Adipose tissue (tissue), 3 donors: ENCODE measurements at regions not wholly inside any gene's neighbourhood (a gene's known extent, or its start where the extent isn't known, plus 50 kb on each side); places are given as distances from the start of the nearest gene placed in this dataset.

Experiments used
- H3K27ac ChIP-seq: one replicate; pipeline ENCODE4 v1.5.1; 2013; ENCODE audit warnings: low read depth, low read length
- WGBS, 3 donors: extraction: QIAGEN DNeasy Blood & Tissue Kit; methylation state at CpG; one replicate each; pipeline ENCODE4 v1.1.7; 2013; 5-methylcytosine and 5-hydroxymethylcytosine counted together
- donor health status: healthy with polysubstance abuse.
- donor health status: Bipolar disorder and iron deficiency.
- donor health status: healthy.

GRCh38 chr1:4516596-4516995 lies 137.8 kb upstream of the AJAP1 start:
- 56 to 90% (median 82%) methylated on average over 7 of the region's 7 CpGs for WGBS, 3 donors
- H3K27ac ChIP-seq: no peak overlapping the region

DNA sequence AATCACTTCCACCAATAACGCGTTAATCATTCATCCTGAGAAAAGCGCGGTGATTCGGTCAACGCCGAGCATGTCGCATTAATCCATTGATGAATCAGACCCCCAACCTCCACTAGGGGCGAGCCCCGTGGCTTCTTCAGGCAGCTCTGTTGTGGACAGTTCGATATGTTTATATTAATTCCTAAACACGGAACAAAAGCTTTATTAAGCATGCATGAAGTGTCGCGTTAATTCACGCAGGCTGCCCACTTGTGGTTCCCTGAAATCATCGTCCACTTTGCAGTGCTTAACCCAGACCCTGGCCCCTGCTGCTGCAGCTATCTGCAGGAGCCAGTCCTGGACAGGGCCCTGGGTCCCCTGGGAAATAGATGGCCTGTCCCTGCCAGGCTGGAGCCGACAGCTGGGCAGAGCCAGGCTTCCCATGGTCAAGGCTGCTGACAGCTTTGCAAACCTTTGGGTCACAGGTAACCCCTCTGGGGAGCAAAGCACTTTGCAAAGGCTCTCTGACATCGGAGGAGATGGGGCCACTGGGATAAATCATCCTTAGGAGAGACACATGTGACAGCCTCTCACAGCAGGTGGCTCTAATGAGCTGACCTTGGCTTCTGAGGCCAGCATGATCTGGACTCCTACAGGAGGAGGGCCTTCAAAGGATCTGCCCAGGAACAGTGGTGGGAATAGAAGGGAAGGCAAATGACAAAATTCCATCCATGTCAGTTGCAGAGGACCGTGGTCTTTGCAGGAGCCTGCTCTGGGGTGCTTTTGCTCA lies 137.0 kb upstream of the AJAP1 start:
- 33 to 81% (median 78%) methylated on average over 19 of the region's 19 CpGs for WGBS, 3 donors
- no peak overlapping the region for H3K27ac ChIP-seq

- H3K27ac ChIP-seq: no peak overlapping the region
- 89 to 94% (median 92%) methylated on average over 7 of the region's 7 CpGs for WGBS, 3 donors
These were observed 135.8 kb upstream of the AJAP1 start for GRCh38 chr1:4518621-4519020.

DNA sequence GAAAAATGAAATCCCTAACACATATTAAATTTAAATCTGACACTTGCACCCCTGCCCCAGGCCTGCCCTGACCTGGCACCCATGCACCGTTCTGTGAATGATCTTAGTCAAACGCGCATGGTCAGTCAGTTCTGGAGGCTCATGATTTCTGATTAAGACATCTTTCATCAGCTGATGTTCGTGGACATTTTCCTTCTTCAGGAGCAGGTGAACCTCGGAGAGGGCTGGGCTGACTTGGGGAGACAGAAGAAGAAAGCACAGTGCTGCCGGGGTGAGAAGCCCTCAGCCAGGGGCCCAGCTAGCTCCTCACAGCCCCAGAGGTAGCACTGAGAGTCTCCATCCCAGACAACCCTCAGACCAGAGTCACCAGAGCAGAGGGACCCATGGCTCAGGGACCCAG lies 134.5 kb upstream of the AJAP1 start:
- H3K27ac ChIP-seq: no peak overlapping the region
- WGBS, 3 donors: 74 to 92% (median 88%) methylated on average over 6 of the region's 6 CpGs

DNA sequence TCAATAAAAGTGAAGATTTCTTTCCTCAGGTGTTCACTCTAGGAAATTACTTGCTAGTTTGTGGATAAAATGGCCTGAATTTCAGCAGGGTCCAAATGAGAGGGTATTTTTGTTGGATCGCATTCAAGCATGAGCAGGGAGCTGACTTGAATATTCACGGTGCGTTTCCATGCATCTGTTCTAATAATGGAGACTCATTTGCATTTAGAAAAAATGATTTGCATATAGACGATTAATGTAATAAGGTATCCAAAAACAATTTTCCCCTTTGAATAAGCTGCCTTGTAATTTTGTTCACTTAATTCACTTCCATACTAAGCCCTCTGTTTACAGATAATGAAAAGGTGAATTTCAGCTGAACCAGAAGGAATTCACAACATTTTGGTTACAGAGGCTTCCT lies 130.9 kb upstream of the AJAP1 start:
- 76 to 85% (median 80%) methylated on average over 4 of the region's 4 CpGs for WGBS, 3 donors
- no peak overlapping the region for H3K27ac ChIP-seq

- WGBS, 3 donors: 49 to 59% (median 58%) methylated on average over 8 of the region's 8 CpGs
- no peak overlapping the region for H3K27ac ChIP-seq
These were observed 127.7 kb upstream of the AJAP1 start for GRCh38 chr1:4526747-4527146.

DNA sequence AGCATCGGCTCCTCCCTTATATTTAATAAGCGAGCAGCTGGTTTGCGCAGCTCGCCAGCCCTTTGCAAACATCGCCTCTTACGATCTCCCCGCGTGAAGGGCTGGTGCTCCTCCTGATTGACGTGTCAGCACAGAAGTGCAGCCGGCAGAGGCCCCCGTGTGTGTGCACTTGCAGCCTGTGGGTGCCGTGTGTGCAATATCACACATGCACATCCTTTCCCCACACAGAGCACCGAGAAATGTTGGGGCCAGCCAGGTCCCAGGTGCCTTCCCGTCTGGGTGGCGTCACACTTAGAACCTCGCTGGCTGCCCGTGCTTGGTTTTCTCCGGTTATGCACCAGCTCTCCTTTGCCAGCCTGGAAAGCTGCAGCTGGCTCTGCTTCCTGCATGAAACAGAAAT lies 126.6 kb upstream of the AJAP1 start:
- 45 to 60% (median 49%) methylated on average over 18 of the region's 18 CpGs for WGBS, 3 donors
- H3K27ac ChIP-seq: no peak overlapping the region

GRCh38 chr1:4528590-4528989 lies 125.8 kb upstream of the AJAP1 start:
- no peak overlapping the region for H3K27ac ChIP-seq
- WGBS, 3 donors: 71 to 85% (median 80%) methylated on average over 10 of the region's 10 CpGs

DNA sequence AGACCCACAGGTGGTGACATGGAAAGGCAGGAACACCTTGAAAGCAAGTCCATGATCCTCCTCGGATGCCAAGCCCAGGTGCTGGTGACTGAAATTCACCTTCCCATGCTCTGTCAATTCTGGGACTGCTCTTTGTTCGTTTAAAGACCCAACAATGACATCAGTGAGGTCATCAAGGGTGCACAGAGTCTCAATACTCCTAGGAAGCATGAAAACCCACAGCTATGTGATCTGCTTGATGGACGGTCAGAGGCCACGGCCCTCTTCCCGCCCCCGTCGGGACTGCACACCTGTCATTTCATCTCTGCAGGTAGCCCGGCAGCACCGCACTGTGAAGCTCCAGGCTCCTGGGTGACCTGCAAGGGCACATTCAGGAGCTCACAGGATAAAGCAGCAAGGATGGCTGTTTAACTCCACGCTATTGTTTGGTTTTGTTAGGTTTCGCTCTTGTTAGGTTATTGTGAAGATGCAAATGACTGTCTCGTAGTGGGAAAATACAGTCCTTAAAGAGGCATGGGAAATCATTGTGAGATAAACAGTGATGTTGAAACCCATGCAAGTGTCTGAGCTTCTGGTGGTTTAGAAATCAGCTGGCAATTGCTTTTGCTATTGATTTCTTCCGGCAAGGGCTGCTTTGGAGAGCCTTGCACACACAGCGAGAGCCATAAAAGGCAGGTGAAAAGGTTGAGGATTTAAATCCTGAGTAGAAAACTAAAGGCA lies 124.8 kb upstream of the AJAP1 start:
- 23 to 57% (median 57%) methylated on average over 14 of the region's 14 CpGs for WGBS, 3 donors
- no peak overlapping the region for H3K27ac ChIP-seq

- no peak overlapping the region for H3K27ac ChIP-seq
- WGBS, 3 donors: 65 to 81% (median 78%) methylated on average over 9 of the region's 9 CpGs
These were observed 124.1 kb upstream of the AJAP1 start for GRCh38 chr1:4530166-4530785.

- 54 to 74% (median 67%) methylated on average over 5 of the region's 5 CpGs for WGBS, 3 donors
- no peak overlapping the region for H3K27ac ChIP-seq
These were observed 122.6 kb upstream of the AJAP1 start for GRCh38 chr1:4531842-4532241.

DNA sequence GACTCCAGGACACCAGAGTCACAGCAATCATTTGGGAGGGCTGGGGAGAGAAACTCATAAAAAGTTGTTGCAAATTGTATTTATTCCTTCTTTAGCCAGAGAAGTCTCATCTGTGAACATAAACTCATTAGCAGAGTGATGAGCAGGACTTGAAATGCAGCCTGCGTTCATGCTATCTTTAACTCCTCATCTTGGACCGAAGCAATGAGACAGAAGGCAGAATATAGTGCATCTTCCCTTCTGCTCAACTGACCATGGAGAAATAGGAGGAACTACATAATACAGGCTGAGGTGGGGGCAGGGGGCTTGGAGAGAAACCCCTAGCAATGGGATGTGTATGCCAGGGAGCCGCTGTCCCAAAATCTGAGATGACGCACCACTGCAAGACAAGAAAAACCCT lies 121.8 kb upstream of the AJAP1 start:
- 92 to 95% (median 95%) methylated on average over 4 of the region's 4 CpGs for WGBS, 3 donors
- no peak overlapping the region for H3K27ac ChIP-seq

- WGBS, 3 donors: 78 to 87% (median 85%) methylated on average over 4 of the region's 4 CpGs
- no peak overlapping the region for H3K27ac ChIP-seq
These were observed 107.5 kb upstream of the AJAP1 start for GRCh38 chr1:4546911-4547310.

DNA sequence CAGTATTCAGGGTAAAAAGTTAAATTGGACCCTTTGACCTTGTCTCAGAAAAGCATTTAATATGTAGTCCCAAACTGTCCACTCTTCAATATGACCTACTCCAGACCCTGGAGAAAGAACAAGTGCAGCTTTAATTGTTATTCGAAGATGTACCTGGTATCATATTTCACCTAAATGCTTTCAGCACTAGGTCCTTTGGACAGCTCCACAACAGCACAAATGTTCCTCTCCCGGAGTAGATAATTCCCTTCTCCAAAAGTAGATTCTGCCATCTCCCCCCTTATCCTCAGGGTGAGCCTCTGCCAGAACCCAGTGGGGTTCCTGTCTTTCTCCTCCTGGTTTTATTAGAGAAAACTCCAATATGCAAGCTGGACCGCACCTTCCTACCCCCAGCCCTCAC lies 104.5 kb upstream of the AJAP1 start:
- WGBS, 3 donors: 35 to 48% (median 41%) methylated on average over 3 of the region's 3 CpGs
- no peak overlapping the region for H3K27ac ChIP-seq

DNA sequence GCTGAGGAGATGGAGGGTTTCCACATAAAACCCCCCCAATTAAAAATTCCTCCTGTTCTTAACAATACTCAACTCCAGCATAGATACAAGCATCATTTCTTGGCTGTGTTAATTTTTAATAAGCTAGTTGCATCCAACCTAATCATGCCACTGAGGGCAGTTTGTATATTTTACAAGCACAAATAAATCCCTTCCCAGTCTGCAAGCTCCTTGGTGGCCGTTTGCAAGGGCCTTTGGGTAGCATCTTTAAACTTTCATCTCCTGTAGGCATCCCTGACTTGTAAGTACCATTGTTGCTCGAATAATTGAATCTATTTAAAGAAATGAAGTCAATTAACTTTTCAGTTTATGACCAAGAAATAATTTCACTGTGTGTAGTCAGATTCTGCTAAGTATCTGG lies 103.5 kb upstream of the AJAP1 start:
- H3K27ac ChIP-seq: no peak overlapping the region
- WGBS, 3 donors: 12 to 37% (median 15%) methylated on average over 2 of the region's 2 CpGs

- WGBS, 3 donors: 52 to 69% (median 67%) methylated on average over 6 of the region's 6 CpGs
- no peak overlapping the region for H3K27ac ChIP-seq
These were observed 102.7 kb upstream of the AJAP1 start for GRCh38 chr1:4551706-4552105.

- H3K27ac ChIP-seq: no peak overlapping the region
- WGBS, 3 donors: 50 to 70% (median 60%) methylated on average over 4 of the region's 4 CpGs
These were observed 100.6 kb upstream of the AJAP1 start for GRCh38 chr1:4553761-4554160.

GRCh38 chr1:4554271-4554865 lies 100.0 kb upstream of the AJAP1 start:
- 63 to 80% (median 76%) methylated on average over 12 of the region's 12 CpGs for WGBS, 3 donors
- H3K27ac ChIP-seq: no peak overlapping the region

- no peak overlapping the region for H3K27ac ChIP-seq
- 51 to 75% (median 67%) methylated on average over 5 of the region's 5 CpGs for WGBS, 3 donors
These were observed 96.5 kb upstream of the AJAP1 start for GRCh38 chr1:4557949-4558348.
